CD4-positive, alpha-beta T cell treated with Interleukin-15 for 1 hour (primary cell): ENCODE measurements at regions not wholly inside any gene's neighbourhood (a gene's known extent, or its start where the extent isn't known, plus 50 kb on each side); places are given as distances from the start of the nearest gene placed in this dataset.

Source experiments
- DNase-seq: peaks from one replicate; pipeline ENCODE4 v3.0.0-alpha.2; 2020

GRCh38 chr18:64276311-64277090 lies 127.6 kb upstream of the LINC00305 start:
- no peak for DNase-seq

- no peak for DNase-seq
These were observed 126.9 kb upstream of the LINC00305 start for GRCh38 chr18:64275593-64276300.

GRCh38 chr18:64273724-64274123 lies 124.8 kb upstream of the LINC00305 start:
- DNase-seq: no peak

DNA sequence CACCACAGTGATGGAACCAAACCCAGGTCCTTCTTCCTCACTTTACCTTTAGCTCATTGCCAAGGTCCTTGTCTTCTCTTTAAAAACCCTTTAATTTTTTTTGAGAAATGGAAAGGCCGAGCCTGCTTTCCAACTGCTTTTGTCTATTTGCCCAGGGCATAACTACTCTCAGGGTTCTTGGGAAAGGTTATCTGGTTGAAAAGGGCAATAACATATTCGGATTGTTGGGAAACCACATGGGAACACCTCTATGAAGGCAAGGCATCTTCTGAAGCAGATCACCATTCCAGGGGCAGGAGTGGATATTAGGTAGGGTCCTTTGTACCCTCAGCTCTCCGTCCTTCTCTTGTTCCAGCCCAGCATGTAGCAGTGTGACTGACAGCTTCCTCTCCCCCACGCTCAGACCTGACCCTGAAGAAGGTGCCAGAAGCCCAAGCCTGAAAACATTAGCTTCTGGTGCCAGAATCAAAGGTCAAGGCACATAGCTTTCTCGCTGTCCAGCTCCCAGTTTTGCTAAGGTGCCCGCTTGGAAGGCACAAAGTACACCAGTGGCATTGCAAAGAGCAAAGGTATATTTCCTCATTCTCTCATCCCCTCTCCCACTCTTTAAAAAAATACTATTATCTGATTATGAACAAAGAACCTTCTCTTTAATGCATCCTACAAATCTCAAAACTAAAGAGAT lies 123.2 kb upstream of the LINC00305 start:
- DNase-seq: no peak

GRCh38 chr18:64271246-64271645 lies 122.4 kb upstream of the LINC00305 start:
- no peak for DNase-seq

- DNase-seq: no peak
These were observed 121.7 kb upstream of the LINC00305 start for GRCh38 chr18:64270608-64271007.

DNA sequence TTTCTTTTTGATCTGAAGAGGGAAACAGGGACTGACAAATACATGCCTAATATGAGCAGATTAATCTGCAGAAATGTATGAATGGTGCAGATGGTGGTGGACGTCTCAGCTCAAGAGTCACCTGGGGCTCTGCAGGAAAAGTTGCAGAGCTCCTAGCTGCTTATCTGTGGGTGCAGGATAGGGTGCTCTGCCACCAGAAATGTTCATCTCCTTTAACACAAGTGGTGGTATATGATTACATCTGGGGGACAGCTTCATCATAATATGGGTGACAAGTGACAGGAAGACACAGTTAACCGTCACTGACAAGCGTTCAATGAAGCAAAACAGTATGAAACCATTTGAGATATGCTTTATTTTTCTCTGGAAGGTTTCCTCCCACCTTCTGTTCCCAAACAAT lies 121.2 kb upstream of the LINC00305 start:
- no peak for DNase-seq

GRCh38 chr18:64264171-64264570 lies 115.3 kb upstream of the LINC00305 start:
- no peak for DNase-seq

DNA sequence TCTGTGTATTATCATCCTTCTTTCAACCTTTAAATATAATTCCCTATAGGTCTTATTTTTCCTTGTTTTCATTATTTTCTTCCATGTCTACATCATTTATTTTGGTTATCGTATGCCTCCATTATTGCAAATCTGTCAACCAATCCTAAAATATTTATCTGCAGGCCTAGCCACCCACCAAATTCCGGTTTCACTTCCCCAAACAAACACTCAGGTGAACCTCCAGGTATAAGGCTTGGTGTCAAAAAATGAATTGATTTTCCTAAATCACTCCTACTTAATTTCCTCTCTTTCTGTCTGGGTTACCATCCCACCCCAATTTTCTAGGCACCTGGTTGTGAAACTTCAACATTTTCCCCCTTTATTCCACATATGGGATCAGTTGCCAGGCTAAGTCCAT lies 111.9 kb upstream of the LINC00305 start:
- DNase-seq: no peak

DNA sequence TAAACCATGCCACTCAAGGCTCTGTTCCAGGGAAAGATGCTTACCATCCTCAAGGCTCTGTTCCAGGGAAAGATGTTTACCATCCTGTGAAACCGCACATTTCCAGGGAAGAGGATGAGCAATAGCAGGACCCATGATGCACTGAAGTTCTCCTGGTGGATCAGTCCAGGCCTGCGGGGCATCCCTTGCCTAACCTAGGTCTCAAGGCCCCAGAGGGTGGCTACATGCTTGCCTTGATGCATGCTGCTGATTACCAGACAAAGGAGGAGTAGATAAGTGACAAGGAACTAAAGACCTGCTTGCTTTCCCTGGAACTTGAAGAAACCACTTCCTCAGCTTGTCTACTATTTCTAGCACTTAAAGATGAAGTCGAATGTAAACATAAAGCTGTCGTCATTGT lies 111.0 kb upstream of the LINC00305 start:
- DNase-seq: no peak

GRCh38 chr18:64258111-64258650 lies 109.3 kb upstream of the LINC00305 start:
- no peak for DNase-seq

DNA sequence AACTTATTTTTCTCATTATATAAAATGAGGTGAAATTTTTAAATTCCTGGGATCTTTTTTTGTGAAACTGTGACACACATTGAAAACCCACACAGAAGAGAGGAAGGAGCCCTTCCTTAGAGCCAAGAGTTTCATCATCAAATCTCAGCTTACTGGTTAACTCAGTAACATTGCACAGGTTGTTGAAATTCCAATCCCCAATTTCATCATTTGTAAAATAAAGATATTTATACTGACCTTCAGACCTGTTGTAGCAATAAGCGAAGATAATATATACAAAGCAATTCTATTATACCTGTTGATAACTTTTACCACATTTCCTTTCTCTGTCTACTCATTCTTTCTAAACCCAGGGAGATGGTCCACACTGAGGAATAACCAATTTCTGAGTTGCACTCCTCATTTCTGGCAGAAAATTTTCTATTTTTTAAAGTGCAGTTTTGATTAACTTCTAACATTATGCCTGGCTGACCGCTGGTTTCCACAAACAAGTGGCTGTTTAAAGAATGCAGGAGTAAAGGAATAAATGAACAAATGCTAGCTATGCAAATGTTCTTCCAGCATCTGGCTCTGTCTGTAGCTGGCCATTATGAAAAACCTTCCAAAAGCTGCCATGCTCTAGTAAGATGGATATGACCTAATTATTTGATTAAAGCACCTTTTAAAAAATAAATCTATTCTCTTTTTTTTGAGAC lies 105.7 kb upstream of the LINC00305 start:
- DNase-seq: no peak

DNA sequence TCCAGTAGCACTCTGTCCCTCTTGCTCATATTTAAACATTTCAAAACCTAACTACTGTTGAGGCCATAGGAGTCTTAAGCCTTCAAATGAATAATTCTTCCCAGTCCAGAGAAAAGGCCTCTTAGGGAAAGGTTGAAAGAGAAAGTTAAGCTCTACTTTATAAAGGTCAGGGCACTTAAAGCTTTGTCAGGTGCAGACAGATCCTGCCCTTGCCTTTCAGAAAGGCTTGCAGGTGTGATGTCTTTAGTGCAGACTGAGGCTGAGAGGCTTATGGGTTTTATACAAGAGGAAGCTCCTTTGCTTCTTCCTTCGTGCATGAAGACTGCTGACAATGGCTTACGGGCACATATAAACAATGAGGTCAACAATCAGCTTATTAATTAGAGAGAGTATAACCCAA lies 105.0 kb upstream of the LINC00305 start:
- DNase-seq: no peak

DNA sequence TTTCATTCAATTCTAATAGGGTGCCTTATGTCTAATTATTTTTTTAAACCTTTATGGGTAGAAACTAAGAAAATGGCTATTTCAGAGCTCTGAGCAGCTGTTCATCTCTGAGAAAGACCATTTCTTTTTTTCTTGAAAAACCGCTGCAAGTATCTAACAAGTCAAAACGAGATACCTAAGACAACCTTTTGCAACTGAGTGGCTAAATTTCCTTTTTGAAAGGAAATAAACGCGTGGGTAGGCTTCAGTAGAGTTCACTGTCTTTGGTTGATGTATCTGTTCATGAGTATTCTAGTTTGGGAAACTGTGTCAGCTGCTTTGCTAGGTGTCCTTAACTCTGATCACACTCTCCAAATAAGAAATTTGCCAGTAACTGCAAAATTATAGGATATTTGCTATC lies 104.3 kb upstream of the LINC00305 start:
- no peak for DNase-seq

DNA sequence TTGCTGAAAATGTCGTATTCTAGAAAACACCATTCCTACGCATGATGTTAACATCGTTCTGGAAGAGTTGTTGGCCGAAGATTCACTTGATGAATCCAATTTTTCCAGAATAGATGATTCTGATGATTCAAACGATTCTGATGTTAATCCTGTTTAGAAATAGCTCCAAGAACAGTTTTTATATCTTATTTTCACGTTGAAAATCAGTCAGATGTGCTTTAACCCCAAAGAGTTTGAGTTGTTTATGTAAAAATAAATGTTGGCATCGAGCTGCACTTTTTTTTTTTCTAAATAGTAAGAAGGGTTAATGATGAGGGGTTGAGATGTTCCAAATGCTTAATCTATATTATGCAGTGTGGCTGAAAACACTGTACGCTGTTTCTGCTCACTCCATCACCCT lies 99.9 kb upstream of the LINC00305 start:
- no peak for DNase-seq

DNA sequence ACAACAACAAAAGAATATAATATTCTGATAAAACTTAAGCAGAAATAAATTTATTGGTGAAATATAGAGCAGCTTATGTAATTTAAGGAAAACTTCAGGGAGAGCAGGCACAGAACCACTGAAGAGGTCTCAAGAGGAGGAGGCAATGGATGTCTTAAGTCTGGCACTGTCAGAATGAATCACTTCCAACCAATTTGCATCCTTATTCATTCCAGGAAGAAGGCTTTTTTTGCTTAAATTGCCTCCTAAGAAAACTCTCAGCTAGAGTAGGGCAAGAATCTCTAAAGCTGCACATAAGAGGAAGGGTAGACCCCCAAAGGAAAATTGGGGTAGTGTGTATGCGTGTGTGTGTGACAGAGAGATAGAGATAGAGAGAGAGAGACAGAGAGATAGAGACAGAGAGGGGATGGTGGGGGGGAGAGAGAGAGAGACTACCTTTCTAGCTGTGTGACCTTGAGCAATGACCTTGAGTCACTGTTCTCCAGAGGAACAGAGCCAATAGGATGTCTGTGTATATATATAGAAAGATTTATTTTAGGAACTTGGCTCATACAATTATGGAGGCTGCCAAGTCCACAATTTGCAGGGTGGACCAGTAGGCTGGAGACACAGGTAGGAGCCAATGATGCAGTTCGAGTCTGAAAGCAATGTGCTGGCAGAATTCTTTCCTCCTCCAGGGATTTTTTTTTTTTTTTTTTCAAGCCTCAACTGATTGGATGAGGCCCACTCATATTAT lies 96.4 kb upstream of the LINC00305 start:
- DNase-seq: no peak

DNA sequence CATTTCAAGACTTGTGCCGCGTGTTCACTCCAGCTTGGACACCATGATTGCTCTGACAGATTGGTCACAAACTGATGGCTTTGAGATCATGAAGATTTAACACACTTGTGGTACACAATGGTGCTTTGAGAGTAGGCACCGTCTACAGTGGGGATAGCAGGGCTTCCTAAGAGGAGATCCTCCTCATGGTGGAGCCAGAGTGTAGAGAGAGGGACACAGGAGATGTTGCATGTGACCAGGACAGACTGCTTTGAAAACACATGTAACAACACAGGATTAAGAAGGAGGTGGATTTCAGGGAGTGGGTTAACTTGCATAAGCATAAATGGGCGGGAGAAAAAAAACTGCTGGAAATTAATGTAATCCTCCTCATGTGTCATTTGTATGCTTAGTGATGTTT lies 95.7 kb upstream of the LINC00305 start:
- DNase-seq: no peak

DNA sequence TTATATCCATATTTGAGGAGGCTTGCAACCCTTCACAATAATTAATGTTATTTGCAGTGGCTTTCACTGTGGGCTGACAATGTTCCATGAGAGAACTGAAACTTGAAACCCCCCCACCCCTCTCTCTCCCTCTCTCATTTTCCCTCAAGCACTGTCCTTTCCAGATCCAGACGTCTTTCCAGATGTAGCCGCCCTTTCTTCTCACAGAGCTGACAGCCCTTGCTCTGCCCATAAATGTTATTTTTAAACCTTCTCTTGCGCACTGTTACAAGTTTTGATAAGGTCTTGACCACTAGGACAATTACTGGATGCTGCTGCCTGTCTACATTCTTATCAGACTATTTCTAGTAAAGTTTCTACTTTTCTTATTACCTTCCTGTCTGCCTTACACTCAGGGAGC lies 91.4 kb upstream of the LINC00305 start:
- no peak for DNase-seq

DNA sequence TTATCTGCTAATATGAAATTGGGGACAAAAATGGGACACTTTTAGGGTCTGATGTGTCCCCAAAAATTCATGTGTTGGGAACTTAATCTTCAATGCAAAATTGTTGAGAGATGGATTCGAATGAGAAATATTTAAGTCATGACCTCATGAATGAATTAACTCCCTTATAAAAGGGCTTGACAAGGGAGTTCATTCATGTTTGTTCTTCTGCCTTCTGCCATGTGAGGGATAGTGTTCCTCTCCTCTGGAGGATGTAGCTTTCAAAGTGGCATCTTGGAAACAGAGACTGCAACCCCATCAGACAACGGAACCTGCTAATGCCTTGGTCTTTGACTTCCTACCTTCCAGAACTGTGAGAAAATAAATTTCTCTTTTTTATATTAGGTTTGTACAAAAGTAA lies 89.2 kb upstream of the LINC00305 start:
- no peak for DNase-seq

DNA sequence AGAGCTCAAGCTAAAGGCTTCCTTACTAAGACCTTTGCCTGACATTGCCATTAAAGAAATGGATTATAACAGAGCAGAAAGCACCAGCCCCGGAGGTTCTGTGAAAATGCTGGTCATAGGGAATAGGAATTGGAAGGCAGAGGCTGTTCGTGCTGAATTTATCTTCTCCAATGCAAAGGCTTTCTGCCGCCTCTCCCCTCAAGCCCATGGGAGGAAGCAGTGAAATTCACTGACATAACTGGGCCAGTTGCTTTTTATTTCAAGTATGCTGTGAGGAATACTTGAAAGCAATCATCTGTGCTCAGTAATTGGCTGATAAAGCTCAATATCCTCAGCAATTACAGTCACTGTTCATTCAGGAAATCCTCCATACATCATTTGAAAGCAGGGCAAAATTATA lies 85.4 kb upstream of the LINC00305 start:
- DNase-seq: no peak

- DNase-seq: no peak
These were observed 85.0 kb upstream of the LINC00305 start for GRCh38 chr18:64233851-64234250.

DNA sequence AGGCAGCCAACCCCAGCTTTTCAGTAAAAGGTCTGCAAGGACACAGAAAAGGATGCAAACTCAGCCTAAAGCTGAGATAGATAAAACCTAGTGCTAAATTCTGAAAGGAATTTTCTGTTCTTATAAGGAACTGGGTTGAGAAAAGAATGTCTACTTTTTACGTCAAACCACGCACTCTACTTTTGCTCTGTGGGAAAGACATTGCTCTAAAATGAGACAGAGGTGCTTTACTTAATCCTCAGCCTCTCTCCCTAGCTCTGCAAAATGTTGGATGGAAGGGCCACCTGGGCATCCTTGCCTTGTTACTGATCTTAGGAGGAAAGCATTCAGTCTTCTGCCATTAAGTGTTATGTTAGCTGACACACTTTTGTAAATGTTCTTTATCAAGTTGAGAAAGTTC lies 72.1 kb upstream of the LINC00305 start:
- no peak for DNase-seq
